H9 (cell line): ENCODE measurements at regions not wholly inside any gene's neighbourhood (a gene's known extent, or its start where the extent isn't known, plus 50 kb on each side); places are given as distances from the start of the nearest gene placed in this dataset.

ENCODE experiments used
- DNase-seq: peaks from one replicate; pipeline ENCODE4 v3.0.0-alpha.2; 2017
- H2AFZ ChIP-seq: one replicate; pipeline ENCODE4 v1.6.1; 2013; ENCODE audit warnings: mild to moderate bottlenecking, low read length, control low read depth, moderate library complexity
- H2AK5ac ChIP-seq: 2 replicates; pipeline ENCODE4 v1.6.1; 2013; ENCODE audit warnings: low read length, control low read depth, mixed read lengths; ENCODE audit not compliant: insufficient read length
- H2BK120ac ChIP-seq: one replicate; pipeline ENCODE4 v1.6.1; 2013; ENCODE audit warnings: low read depth, mild to moderate bottlenecking, low read length, control low read depth, inconsistent platforms; ENCODE audit not compliant: poor library complexity, severe bottlenecking
- H2BK12ac ChIP-seq: 2 replicates; pipeline ENCODE4 v1.6.1; 2013; ENCODE audit warnings: low read length, control low read depth, mixed read lengths, low read depth; ENCODE audit not compliant: insufficient read length
- H2BK15ac ChIP-seq: 2 replicates; pipeline ENCODE4 v1.6.1; 2013; ENCODE audit warnings: low read depth, low read length, control low read depth
- H2BK20ac ChIP-seq: one replicate; pipeline ENCODE4 v1.6.1; 2013; ENCODE audit warnings: low read depth, mild to moderate bottlenecking, low read length, control low read depth, inconsistent platforms; ENCODE audit not compliant: poor library complexity, severe bottlenecking
- H2BK5ac ChIP-seq: 2 replicates; pipeline ENCODE4 v1.6.1; 2013; ENCODE audit warnings: low read length, control low read depth, mixed read lengths; ENCODE audit not compliant: insufficient read length
- H3K14ac ChIP-seq: 2 replicates; pipeline ENCODE4 v1.6.1; 2013; ENCODE audit warnings: low read length, control low read depth; ENCODE audit not compliant: insufficient read depth
- H3K18ac ChIP-seq: 2 replicates; pipeline ENCODE4 v1.6.1; 2013; ENCODE audit warnings: low read depth, mild to moderate bottlenecking, mixed read lengths, low read length, control low read depth; ENCODE audit not compliant: insufficient read length
- H3K23ac ChIP-seq: 2 replicates; pipeline ENCODE4 v1.6.1; 2013; ENCODE audit warnings: low read length, control low read depth, mixed read lengths, low read depth; ENCODE audit not compliant: insufficient read length
- H3K23me2 ChIP-seq: 2 replicates; pipeline ENCODE4 v1.6.1; 2013; ENCODE audit warnings: low read depth, mild to moderate bottlenecking, mixed read lengths, low read length, control low read depth; ENCODE audit not compliant: insufficient read length, poor library complexity, severe bottlenecking
- H3K27ac ChIP-seq: 2 replicates; pipeline ENCODE4 v1.5.1; 2013; ENCODE audit warnings: low read length, control low read depth, mixed read lengths, low read depth; ENCODE audit not compliant: insufficient read length
- H3K27me3 ChIP-seq: 2 replicates; pipeline ENCODE4 v1.6.1; 2013; ENCODE audit warnings: low read length, control low read depth, inconsistent platforms; ENCODE audit not compliant: insufficient read depth
- H3K4ac ChIP-seq: 2 replicates; pipeline ENCODE4 v1.6.1; 2013; ENCODE audit warnings: low read depth, mild to moderate bottlenecking, control low read depth, inconsistent platforms, low read length, moderate library complexity
- H3K4me1 ChIP-seq: 2 replicates; pipeline ENCODE4 v1.6.1; 2013; ENCODE audit warnings: low read length, control low read depth, inconsistent platforms; ENCODE audit not compliant: insufficient read depth
- H3K4me2 ChIP-seq: 2 replicates; pipeline ENCODE4 v1.6.1; 2013; ENCODE audit warnings: low read length, control low read depth, mixed read lengths; ENCODE audit not compliant: insufficient read length, insufficient read depth
- H3K56ac ChIP-seq: 2 replicates; pipeline ENCODE4 v1.6.1; 2013; ENCODE audit warnings: low read depth, mild to moderate bottlenecking, mixed read lengths, low read length, control low read depth; ENCODE audit not compliant: insufficient read length
- H3K79me1 ChIP-seq: 2 replicates; pipeline ENCODE4 v1.6.1; 2013; ENCODE audit warnings: low read depth, mild to moderate bottlenecking, moderate library complexity, low read length, control low read depth, inconsistent platforms; ENCODE audit not compliant: insufficient read depth, poor library complexity, severe bottlenecking
- H3K79me2 ChIP-seq: 2 replicates; pipeline ENCODE4 v1.6.1; 2013; ENCODE audit warnings: low read length, control low read depth, inconsistent platforms; ENCODE audit not compliant: insufficient read depth
- H3K9ac ChIP-seq: 2 replicates; pipeline ENCODE4 v1.6.1; 2013; ENCODE audit warnings: low read length, control low read depth, mixed read lengths; ENCODE audit not compliant: insufficient read length; ENCODE audit errors: extremely low read depth
- H3K9me3 ChIP-seq: one replicate; pipeline ENCODE4 v1.6.1; 2013; ENCODE audit warnings: low read depth, low read length, inconsistent platforms; ENCODE audit not compliant: control insufficient read depth
- H3T11ph ChIP-seq: one replicate; pipeline ENCODE4 v1.6.1; 2013; ENCODE audit warnings: mild to moderate bottlenecking, low read length, control low read depth, inconsistent platforms
- H4K20me1 ChIP-seq: one replicate; pipeline ENCODE4 v1.6.1; 2013; ENCODE audit not compliant: control insufficient read depth, insufficient read length, insufficient read depth
- H4K5ac ChIP-seq: 2 replicates; pipeline ENCODE4 v1.6.1; 2013; ENCODE audit warnings: low read depth, mild to moderate bottlenecking, mixed read lengths, low read length, control low read depth; ENCODE audit not compliant: insufficient read length
- H4K8ac ChIP-seq: replicated peaks from 2 replicates; pipeline ENCODE4 v1.6.1; 2013; ENCODE audit warnings: low read length, control low read depth, mixed read lengths, low read depth; ENCODE audit not compliant: insufficient read length
- H4K91ac ChIP-seq: 2 replicates; pipeline ENCODE4 v1.6.1; 2013; ENCODE audit warnings: low read depth, mild to moderate bottlenecking, moderate library complexity, mixed read lengths, low read length, control low read depth; ENCODE audit not compliant: insufficient read length
- H3K27ac Mint-ChIP-seq, 3 experiments: 2 replicates in 2 of 3; 3 replicates in 1 of 3; pipeline ENCODE4 v1.8.0; 2020 to 2021; ENCODE audit warnings: mixed read lengths in 3 of 3, mild to moderate bottlenecking in 1 of 3, moderate library complexity in 1 of 3
- H3K27me3 Mint-ChIP-seq: 2 replicates; pipeline ENCODE4 v1.8.0; 2021; ENCODE audit warnings: low read depth, mild to moderate bottlenecking, moderate library complexity, mixed read lengths
- H3K36me3 Mint-ChIP-seq, 3 experiments: 2 replicates in 2 of 3; 3 replicates in 1 of 3; pipeline ENCODE4 v1.8.0; 2020 to 2021; ENCODE audit warnings: low read depth in 3 of 3, mixed read lengths in 3 of 3; ENCODE audit not compliant: insufficient read depth in 1 of 3
- H3K4me1 Mint-ChIP-seq, 2 experiments: 2 replicates each; pipeline ENCODE4 v1.8.0; 2020; ENCODE audit warnings: mixed read lengths in 2 of 2
- H3K4me3 Mint-ChIP-seq, 2 experiments: 2 replicates in 1 of 2; 3 replicates in 1 of 2; pipeline ENCODE4 v1.8.0; 2020 to 2021; ENCODE audit warnings: mild to moderate bottlenecking in 2 of 2, mixed read lengths in 2 of 2, moderate library complexity in 1 of 2
- H3K9me3 Mint-ChIP-seq, 2 experiments: 2 replicates in 1 of 2; 3 replicates in 1 of 2; pipeline ENCODE4 v1.8.0; 2020; ENCODE audit warnings: mild to moderate bottlenecking in 2 of 2, mixed read lengths in 2 of 2, moderate library complexity in 1 of 2
- WGBS: extraction: QIAGEN DNeasy Blood & Tissue Kit; methylation state at CpG from one replicate; pipeline ENCODE4 v1.1.7; 2013; ENCODE audit warnings: missing lambda C conversion rate, low lambda C conversion rate, mixed read lengths; ENCODE audit not compliant: insufficient read length; ENCODE audit errors: extremely low coverage; 5-methylcytosine and 5-hydroxymethylcytosine counted together
- TF ChIP-seq, protein P1 (sequence below): fragments of 200-600 bp; sonication (generic); conservative IDR thresholded peaks from 3 replicates; pipeline ENCODE4 v1.8.0; 2021; ENCODE audit warnings: antibody characterized with exemption, mild to moderate bottlenecking

DNA sequence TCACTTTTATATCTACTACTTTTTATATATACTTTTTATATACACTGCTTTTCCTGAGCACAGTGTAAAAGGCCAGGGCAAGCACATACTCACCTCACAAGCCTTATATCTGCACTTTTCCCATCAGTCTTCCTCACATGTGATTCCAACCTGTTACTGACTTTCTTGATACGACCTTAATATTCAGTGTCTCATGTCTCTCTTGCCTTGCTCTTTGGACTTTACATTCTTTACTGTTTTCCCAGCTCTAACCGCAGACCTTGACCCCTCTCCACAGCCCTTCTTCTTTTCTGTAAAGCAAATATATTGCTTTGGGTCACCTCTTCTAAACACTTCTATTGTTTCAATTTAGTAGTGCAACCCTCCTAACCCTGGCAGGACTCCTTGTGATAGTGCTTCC is 353.1 kb upstream of the ANO5 start:
- Histone ChIP-seq H3K4me1 (no peaks in the 10 kb centered on the region), H2BK20ac (no peak overlapping the region), H2BK120ac (no peak overlapping the region), H4K5ac (no peak overlapping the region), H2AK5ac (no peak overlapping the region), H3K14ac (no peak overlapping the region), H2BK15ac (no peak overlapping the region), H3K18ac (no peak overlapping the region), H3K4me2 (no peak overlapping the region), H3K27ac (no peak overlapping the region), H3K56ac (no peak overlapping the region), H2BK5ac (no peak overlapping the region), H2BK12ac (no peak overlapping the region), H3K4ac (no peak overlapping the region), H3K23me2 (no peaks in the 10 kb centered on the region), H3K9me3 (no peaks in the 10 kb centered on the region), H3K79me1 (no peaks in the 10 kb centered on the region), H3K27me3 (no peaks in the 10 kb centered on the region), H3T11ph (no peak overlapping the region), H4K20me1 (no peaks in the 10 kb centered on the region), H4K8ac (no peak overlapping the region), H3K23ac (no peak overlapping the region), H3K9ac (no peak overlapping the region), H2AFZ (no peak overlapping the region), H3K79me2 (no peaks in the 10 kb centered on the region), H4K91ac (no peak overlapping the region)
- Mint-ChIP-seq H3K4me1 (no peaks in the 10 kb centered on the region), H3K9me3 (peaks cover 0 to 3% of the 10 kb centered on the region in 2 experiments; a peak in 2 of 5 replicates), H3K27me3 (no peaks in the 10 kb centered on the region), H3K36me3 (peaks cover 0 to 3% (median 0%) of the 10 kb centered on the region in 3 experiments; a peak in 1 of 7 replicates), H3K4me3 (no peak overlapping the region), H3K27ac (no peak overlapping the region)
- no peak for DNase-seq
- TF ChIP-seq, protein P1, sequence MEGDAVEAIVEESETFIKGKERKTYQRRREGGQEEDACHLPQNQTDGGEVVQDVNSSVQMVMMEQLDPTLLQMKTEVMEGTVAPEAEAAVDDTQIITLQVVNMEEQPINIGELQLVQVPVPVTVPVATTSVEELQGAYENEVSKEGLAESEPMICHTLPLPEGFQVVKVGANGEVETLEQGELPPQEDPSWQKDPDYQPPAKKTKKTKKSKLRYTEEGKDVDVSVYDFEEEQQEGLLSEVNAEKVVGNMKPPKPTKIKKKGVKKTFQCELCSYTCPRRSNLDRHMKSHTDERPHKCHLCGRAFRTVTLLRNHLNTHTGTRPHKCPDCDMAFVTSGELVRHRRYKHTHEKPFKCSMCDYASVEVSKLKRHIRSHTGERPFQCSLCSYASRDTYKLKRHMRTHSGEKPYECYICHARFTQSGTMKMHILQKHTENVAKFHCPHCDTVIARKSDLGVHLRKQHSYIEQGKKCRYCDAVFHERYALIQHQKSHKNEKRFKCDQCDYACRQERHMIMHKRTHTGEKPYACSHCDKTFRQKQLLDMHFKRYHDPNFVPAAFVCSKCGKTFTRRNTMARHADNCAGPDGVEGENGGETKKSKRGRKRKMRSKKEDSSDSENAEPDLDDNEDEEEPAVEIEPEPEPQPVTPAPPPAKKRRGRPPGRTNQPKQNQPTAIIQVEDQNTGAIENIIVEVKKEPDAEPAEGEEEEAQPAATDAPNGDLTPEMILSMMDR = no peak
- no CpG with 5 or more reads among the region's 2 CpGs for WGBS
